ENCODE measurements at regions not wholly inside any gene's neighbourhood (a gene's known extent, or its start where the extent isn't known, plus 50 kb on each side); places are given as distances from the start of the nearest gene placed in this dataset.
A peak's percentile ranks its signal among the peaks of the same experiment; 100 is the strongest.
"Not testable (repeated sequence)": the region's sequence is repeated elsewhere in the genome, so short reads cannot be mapped to it uniquely, and the experiment has no call there.

DNA sequence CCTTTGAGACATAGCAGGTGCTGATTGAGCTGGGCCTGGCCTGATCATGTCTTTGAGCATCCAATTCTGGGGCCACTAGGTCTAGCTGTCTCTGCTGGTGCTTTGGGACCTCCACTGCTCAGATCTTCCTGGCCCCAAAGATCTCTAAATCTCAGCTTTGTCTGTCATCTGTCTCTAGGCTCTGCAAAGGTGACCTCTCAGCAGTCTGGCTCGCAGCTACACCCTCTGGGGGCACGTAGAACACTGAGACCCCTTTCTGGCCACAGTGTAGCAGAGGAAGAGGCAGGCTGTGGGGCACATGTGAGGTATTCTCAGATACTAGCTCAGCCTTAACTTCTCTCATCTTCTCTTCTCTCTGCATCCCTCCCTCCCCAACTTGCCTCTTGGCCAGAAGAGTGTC is 298.1 kb upstream of the PLGLB1 start:
- not testable (repeated sequence) for DNase-seq

DNA sequence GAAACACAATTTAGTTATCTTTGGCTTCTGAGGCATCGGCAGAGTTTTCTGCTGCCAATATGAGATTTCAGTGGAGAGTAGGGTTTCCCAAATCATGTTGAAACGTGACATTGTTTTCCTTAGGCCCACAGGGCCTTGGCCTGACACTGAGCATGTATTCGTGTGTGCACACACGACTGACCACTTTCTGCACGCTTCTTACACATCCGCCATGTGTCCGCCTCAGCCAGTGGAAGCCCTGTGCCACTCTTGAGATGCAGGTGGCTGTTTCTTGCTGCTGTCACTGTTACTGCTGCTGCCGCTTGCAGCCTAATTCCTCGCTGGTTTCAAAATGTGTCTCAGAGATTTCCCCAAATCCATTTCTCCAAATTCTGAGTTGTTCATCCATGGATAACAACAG is 299.6 kb upstream of the PLGLB1 start:
- DNase-seq: not testable (repeated sequence)

DNA sequence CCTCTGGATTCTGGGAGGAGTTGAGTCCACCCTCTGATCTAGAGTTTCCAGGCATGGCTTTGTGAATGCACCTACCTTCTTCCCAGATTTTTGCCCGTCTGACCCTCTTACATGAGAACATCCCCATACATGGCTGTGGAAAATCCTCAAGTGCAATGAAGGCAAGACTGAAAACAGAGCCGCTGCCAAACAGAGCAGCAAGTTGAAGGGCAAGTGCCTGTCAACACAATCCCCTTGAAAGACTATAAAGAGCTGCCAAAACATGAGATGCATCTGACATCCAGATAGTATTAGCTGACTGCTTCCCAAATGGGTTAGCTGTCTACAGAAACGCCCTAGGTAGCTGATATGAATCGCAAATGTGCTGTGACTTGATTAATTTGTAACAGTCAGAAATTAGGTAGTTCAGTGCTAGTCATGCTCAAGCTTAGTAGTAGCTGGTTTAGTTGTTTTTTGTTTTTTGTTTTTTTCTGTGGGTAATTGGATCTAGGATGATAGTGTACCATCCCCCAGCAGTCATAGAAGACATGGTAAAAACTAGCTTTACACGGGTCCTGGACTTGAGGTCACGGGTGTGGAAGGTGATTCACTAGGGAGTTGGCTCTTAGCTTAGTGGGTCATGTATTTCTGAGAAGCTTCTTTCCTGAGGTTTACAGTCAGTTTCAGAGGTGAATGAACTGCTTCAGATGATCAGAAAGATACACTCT is 302.8 kb upstream of the PLGLB1 start:
- DNase-seq: not testable (repeated sequence)

DNA sequence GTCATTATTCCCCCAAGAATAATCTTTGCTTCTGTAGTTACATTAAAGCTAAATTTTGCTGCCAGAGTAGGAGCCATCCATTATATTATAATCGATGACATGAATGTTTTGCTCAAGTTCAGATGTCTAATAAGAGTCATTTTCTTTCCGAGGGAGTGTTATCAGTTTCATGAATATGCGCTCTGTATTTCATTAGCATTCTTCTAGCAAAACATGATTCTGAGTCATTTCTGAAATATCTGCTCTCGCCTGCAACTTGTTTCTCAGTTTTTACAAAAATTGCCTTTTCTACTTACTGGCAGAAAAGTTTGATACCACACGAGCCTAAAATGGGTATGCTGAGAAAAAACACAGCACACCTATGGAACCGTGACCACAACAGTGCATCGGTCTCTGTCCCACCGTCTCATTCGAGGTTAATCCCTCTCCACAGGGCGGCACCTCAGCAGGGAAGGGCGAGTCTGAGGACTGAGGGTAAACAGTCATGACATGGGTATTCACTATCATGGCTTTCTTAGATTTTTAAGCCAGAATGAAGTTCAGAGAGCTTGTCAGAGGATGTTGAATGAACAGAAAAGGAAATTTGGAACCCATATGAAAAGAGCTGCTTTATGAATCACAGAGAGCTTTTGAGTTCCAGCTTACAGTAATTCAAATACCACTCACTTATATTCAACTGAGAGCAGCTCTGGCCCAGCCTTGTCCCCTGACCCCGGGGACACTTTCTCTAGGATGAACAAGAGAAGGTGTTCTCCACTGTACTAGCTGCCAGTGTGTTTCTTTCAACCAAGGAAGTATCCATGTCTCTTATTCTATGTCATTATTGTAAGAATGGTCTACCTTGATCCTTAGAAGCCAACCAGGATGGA is 303.6 kb upstream of the PLGLB1 start:
- not testable (repeated sequence) for DNase-seq

DNA sequence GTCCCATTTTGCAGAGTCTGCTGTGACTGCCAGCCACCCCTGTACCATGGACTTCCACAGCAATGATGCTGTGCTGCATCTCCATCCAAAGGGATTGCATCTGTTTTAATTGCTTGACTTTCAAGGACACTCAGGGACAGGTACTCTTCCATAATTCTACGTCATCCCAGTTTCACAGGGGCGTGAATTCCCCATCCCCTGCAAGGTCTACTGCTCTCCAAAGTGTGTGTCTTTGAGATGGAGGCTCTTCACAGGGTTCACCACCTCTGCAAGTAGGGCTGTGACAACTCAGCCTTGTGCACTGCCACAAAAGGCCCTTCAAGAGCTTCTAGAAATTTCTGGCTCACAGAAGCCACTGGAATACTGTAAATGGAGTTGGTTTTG is 304.3 kb upstream of the PLGLB1 start:
- not testable (repeated sequence) for DNase-seq

DNA sequence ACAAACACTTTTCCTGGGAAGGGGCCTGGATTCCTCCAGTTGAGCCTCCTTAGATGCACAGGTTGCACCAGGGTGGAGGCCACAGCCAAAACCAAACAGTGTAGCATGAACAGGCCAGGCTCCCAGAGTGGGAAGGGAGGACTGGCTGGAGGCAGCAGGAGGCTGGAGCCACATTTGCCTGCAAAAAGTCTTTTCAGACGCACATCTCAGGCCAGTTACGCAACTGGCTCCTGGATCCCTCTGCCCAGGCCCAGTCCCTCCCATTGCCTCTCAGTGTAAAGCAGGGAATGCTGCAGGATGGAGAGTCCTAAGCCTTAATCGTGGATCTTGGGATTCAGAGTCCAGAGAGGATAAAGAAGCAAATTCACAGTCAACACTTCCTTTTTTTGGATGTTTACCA is 305.1 kb upstream of the PLGLB1 start:
- not testable (repeated sequence) for DNase-seq

DNA sequence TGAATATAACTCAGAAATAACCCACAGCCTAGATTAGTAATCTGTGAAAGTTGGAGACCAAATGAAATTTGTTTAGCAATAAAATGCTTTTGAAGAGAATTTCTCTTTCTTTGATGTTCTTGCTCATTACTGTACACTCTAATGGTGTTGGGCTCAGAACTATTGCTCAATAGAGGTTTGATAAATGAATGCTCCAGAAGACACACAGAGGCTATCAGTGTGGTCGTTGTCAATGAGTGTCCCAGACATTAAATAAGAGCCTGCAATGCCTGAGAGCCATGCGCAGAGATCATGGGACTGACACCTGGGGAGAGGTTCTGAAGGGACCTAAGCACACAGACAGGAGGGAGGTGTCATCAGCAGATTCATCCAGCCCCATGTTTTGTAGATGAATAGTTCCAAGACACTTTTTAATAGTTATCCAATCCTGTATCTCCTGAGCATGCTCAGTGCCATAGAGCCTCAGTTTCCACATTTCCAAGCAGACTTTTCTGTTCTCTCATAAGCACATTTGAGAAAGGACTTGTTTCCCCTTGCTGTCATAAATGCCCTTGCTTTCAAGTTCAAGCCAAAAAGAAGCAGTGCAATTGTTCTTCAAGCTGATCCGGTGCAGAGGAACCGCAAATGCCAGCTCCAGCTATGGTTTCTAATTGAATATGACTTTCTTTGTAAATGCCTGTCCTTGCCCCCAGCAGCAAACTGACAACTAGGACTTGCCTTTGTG is 306.2 kb upstream of the PLGLB1 start:
- not testable (repeated sequence) for DNase-seq

DNA sequence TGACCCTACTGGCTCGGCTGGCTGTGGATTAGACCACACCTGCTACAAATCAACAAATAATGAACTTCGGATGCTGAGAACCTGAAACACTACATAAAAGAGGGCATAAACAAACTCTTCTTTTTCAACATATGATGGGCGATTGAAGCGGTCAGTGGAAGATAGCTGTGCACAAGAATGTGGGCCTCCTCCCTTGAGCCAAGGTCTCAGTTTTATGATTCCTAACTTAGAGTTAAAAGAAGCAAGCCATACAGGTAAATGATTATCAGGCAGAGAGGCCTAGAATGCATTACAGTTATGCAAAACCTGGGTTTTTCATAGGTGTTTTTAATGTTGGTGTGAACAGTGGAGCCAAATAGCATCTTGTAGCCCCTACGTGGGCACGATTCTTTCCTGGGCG is 307.9 kb upstream of the PLGLB1 start:
- DNase-seq: not testable (repeated sequence)

DNA sequence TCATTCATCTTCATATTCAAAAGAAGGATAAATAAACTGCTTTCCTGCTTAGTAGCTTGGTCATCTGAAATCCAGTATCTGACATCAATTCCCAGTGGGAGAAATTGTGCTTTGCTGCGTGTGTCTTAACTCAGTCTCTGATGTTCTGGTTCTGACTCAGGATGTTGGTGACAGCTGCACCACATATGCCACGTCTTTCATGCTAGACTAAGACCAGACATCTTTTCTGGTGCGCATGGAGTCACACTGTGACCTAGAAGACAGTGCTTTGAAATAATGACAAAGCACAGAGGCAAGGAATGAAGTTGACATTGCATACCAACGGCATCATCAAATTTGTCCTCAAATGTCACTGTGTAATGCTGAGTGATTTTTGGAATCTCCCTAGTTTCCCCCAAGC is 308.8 kb upstream of the PLGLB1 start:
- not testable (repeated sequence) for DNase-seq

DNA sequence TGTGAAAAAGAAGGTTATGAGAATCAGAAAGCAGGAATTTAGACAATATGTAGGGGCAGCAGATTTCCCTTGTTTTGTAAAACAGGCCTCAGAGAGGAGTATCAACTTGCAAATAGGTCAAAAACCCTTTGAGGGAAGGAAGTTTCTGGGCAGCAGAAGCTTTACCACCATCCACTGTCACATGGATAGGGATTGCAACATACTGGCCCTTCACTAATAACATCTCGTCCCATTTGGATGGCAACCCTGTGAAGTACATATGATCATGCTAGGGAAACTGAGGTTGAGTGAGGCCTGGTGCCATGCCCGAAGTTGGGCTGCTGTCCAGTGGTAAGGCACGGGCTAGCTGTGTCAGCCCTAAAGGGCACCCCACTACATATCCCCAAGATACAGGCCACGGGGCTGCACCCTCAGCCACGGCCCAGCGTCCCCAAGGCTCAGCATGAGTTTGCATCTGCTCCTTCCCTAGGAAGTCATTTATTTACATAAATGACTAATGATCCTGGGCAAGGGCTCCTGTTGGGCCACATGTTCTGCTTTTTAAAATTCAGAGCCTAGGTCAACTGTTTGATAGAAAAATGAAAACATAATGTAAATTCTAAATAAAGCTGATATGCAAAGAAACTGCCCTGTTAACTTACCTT is 310.4 kb upstream of the PLGLB1 start:
- not testable (repeated sequence) for DNase-seq

DNA sequence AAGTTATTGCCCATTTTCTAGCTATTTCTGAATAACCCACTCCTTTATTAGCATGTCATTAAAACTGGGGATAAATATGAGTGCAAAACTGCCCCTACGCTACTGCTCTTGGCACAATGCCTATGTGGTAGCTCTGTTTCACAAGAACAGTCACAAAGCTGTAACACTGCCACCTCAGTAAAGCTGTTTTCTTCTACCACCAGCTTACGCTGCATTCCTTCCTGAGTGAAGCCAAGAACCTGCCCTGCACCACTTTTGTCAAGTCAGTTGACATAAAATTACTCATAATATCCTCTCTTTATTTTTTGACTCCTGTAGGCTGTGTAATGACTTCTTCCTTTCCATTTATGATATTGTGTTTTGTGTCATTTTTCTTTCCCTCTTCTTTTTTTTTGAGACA is 313.2 kb upstream of the PLGLB1 start:
- DNase-seq: not testable (repeated sequence)

DNA sequence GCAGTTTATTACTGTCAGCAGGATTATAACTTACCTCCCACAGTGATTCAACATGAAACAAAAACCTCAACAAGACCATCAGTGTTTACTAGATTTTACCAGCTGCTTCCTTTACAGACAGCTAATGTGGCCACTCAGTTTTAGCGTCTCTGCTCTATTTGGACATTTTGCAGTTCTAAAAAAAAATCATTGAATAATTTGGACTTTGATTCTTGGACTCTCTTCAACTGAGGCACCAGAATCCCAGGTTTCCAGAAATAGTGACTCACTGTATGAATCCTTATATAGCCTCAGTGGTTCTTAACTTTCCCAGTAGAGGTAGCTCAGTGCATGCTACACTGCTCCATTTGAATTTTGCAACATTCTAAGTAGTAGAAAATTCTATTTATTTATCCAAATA is 317.4 kb upstream of the PLGLB1 start:
- not testable (repeated sequence) for DNase-seq

DNA sequence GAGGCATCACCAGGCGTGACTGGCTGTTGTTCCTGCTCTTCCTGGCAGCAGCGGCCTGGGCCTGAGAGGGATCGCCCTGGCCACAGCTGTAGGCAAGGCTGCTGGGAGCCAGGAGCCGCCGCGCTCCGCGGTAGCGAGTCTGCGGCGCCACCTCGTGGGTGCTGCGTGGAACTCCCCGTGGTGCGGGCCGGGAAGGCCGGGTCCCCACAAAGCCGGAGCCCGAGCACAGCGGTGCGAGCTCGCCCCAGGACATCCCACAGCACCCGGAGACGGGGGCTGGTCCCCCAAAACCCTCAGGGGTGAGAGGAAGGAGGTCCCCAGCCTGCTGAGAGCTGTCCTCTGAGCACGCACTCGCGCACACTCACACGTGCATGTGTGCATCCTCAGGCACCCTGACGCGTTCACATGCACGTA is 320.0 kb upstream of the PLGLB1 start:
- peak; percentile 74 for DNase-seq

DNA sequence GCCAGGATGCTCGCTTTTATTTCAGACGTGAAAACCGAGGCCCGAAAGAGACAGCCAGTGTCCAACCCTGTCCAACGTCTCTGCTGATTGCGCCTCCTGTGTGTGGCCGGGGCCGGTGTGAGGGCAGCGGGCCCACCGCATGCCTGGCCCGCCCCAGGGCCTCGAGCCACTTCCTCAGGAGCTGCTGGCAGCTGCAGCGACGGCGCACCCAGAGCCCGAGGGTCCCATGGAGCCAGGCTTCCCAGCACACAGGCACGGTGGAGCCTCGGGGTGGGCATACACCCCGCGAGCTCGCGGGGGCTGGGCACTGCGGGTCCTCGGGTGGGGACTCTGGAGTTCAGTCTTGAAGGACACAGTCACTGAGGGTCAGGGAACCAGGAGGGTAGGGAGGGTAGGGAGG is 320.5 kb upstream of the PLGLB1 start:
- DNase-seq: not testable (repeated sequence)

DNA sequence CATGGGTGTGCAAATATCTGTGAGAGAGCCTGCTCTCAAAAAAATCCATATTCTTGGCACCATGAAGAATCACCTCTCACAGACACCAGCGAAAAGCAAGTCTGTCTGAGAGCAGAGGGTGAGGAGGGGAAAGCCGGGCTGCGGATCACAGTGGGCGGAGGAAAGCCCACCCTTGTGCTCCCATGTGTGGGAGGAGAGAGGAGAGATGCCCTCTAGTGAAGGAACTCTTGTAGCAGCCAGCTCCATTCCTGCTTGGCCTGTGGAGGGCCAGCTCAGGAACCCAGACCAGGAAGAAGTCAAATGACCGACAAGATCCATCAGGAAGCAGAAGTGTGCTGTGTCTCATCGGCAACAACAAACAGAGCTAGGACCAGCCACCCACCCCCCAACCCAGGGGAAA is 321.7 kb upstream of the PLGLB1 start:
- not testable (repeated sequence) for DNase-seq

DNA sequence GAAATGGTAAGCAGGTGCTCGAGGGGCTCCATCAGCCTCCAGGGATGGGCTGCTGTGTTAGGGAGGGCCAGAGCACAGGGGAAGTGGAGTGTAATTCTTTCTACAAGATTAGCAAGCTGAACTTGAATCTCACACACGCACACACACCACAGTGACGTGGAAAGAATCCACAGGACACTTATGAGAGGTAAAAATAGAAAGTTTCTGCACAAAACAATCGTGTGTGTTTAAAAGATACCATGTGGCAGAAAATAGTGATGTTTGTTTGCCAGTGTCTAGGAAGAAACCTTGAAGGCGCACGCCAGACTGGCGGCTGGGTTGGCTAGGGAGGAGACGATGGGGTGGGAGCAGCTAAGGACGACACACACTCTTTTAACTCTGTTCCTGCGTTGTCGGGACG is 323.6 kb upstream of the PLGLB1 start:
- not testable (repeated sequence) for DNase-seq

DNA sequence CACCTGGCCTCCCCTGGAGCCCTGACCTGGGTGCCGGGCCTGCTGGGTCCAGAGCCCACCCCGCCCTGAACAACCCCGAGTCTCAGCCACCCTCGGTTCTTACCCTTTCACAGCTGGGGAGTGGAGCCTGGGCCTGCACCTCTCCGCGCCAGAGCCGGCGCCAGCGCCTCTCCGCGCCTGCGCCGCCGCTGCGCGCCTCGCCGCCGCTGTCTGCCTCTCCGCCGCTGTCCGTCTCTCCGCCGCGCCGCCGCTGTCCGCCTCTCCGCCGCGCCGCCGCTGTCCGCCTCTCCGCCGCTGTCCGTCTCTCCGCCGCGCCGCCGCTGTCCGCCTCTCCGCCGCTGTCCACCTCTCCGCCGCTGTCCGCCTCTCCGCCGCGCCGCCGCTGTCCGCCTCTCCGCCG is 326.9 kb upstream of the PLGLB1 start:
- DNase-seq: not testable (repeated sequence)

DNA sequence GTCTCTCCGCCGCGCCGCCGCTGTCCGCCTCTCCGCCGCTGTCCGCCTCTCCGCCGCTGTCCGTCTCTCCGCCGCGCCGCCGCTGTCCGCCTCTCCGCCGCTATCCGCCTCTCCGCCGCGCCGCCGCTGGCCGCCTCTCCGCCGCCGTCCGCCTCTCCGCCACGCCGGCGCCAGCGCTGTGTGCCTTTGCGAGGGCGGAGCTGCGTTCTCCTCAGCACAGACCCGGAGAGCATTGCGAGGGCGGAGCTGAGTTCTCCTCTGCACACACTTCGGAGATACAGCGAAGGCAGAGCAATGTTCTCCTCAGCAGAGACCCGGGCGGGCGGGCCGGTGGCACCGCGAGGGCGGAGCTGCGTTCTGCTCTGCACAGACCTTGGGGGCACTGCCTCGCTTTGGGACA is 327.4 kb upstream of the PLGLB1 start:
- not testable (repeated sequence) for DNase-seq

DNA sequence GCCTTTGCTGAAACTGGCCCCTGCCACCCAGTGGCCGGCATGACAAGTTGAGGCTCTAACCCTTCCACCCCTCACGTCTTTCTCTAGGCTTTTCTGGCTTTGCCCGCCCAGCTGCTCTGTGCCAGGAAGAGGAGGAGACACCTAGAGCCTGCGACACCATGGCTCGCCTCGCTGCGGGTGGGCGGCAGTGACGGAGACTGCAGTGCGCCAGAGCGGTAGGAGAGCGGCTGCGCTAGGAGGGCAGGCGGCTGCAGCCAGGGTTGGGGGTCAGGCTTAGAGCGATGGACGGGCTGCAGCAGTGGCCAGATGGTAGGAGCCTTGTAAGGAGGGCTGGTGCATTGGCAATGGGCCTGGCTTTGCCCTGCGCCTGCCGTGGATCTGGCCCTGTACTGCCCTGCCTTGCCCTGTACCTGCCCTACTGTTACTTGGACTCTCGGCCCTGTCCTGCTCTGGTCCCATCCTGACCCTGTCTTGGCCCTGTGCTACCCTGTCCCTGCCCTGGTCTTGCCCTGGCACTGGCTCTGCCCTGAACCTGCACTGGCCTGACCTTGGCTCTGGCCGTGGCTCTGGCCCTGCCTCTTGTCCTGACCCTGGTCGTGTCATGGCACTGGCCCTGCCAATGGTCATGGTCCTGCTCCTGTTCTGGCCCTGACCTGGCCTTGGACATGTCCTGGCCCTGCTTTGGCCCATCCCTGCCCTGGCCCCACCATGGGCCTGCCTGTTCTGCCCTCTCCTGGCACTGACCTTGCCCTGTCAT is 330.7 kb upstream of the PLGLB1 start:
- DNase-seq: not testable (repeated sequence)

DNA sequence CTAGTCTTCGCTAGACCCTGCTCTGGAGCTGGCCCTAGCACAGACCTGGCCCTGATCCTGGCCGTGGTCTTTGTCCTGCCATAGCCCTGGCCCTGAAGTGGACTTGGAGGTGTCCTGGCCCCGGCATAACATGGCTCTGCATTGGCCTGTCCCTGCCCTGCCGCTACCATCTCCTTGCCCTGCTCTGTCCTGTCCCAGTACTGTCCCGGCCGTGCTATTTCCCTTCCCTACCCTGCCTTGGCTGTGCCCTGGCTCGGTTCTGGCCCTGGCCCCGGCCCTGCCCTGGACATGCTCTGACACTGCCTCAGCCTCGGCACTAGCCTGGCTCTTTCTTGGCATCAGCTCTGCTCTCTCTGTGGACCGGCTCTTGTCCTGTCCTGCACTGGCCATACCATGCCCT is 331.8 kb upstream of the PLGLB1 start:
- not testable (repeated sequence) for DNase-seq

DNA sequence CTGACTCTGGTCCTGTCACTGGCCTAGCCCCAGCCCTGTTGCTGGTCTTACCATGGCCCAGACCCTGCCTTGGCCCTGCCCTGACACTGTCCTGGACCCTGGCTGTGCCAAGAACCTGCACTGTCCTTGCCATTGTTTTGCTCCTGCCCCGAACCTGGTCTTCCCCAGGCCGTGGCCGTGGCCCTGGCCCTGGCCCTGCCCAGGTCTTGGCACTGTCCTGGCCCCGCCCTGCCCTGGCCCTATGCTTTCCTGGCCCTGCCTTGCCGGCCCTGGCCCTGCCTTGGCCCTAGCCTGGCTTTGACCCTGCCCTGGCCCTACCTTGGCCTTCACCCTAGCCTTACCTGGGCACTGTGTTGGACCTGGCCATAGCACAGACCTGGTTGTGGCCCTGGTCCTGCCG is 332.5 kb upstream of the PLGLB1 start:
- not testable (repeated sequence) for DNase-seq

DNA sequence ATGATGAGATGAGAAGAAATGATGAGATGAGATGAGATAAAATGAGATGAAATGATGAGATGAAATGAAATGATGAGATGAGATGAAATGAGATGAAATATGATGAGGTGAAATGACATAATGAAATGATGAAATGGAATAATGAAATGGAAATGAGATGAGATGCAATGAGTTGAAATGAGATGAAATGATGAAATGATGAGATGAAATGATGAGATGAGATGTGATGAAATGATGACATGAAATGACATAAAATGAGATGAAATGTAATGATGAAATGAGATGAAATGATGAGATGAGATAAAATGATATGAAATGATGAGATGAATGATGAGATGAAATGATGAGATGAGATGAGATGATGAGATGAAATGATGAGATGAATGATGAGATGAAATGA is 338.6 kb upstream of the PLGLB1 start:
- not testable (repeated sequence) for DNase-seq

Measured in right forelimb (tissue), 1 donor.